Daoy (cell line): ENCODE measurements at regions not wholly inside any gene's neighbourhood (a gene's known extent, or its start where the extent isn't known, plus 50 kb on each side); places are given as distances from the start of the nearest gene placed in this dataset.
A peak's percentile ranks its signal among the peaks of the same experiment; 100 is the strongest.

Experiments used
- DNase-seq: peaks from one replicate; pipeline ENCODE4 v3.0.0-alpha.2; 2015; ENCODE audit warnings: low read depth

DNA sequence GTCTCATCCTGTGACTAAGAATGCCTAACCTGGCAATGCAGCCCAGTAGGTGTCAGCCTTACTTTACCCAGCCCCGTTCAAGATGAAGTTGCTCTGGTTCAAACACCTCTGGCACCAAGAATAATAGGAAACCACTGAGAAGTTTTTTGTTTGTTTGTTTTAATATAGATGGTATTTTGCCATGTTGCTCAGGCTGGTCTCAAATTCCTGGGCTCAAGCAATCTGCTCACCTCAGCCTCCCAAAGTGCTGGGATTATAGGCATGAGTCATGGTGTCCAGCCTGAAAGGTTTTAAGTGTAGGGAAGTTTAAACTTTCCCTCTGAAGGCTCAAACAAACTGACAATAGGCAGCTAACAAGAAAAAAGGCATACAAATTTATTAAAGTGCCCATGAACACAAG lies 51.2 kb upstream of the ABCC4 start:
- peak; percentile 22 for DNase-seq

GRCh38 chr13:95354156-95354555 lies 52.9 kb upstream of the ABCC4 start:
- DNase-seq = no peak

DNA sequence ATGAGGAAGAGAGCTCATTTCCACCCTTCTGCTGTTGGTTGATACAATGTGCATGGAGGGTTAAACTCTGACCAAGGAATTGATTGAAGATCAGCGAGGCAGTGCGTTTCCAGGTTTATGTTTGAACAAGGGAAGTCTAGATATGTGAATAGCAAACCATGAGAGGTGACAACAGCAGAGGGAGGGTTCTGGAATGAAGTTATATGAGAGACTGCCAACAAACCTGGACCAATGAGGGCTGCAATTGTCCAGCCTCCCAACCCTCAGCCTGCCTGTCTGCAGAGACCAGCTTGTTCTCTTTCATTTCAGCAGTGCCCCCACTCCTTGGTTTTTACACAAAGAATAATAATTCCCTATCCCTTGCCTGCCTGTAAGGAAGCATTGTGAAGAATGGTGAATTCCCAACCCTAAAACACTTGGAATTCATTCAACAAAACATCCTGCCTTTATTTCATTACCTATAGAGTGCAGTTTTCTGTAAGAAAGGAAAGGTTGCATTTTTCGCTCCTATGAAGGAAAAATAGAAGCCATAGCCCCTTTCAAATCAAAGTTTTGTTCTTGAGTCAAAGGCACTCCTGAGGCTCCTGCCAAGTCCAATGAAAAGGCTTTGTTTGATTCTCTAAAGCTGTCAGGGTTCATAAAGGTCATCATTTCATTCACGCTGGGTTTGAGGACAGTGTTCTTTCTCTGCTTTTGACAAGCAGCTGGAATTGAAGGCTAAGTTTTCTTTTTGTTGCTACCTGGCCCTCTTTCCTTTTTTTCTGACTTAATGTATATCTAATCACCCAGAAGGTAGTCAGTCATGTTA lies 53.6 kb upstream of the ABCC4 start:
- DNase-seq = no peak

- DNase-seq = peak; percentile 53
These were observed 54.2 kb upstream of the ABCC4 start for GRCh38 chr13:95355494-95355893.

- no peak for DNase-seq
These were observed 55.7 kb upstream of the ABCC4 start for GRCh38 chr13:95356916-95357315.

GRCh38 chr13:95357875-95358274 lies 56.6 kb upstream of the ABCC4 start:
- DNase-seq = no peak

GRCh38 chr13:95360052-95360451 lies 58.8 kb upstream of the ABCC4 start:
- no peak for DNase-seq

DNA sequence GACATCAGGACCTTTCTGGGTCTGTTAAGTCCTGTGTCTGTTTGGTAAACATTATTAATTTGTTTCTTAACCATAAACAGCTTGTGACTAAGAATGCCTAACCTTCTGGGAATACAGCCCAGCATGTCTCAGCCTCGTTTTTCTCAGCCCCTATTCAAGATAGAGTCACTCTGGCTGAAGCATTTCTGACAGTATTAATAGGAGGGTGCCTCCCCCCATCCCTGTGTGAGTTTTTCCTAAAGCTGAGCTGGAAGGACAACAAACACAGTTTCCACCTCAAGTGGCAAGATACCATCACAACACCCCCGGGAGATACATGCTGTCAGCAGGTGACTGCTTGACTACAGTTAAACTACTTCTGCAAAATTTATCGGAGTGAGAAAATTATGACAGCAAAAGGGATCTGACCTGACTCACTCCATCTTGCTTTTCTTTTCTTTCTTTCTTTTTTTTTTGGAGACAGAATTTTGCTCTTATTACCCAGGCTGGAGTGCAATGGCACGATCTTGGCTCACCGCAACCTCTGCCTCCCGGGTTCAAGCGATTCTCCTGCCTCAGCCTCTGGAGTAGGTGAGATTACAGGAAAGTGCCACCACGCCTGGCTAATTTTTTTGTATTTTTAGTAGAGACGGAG lies 59.3 kb upstream of the ABCC4 start:
- no peak for DNase-seq

DNA sequence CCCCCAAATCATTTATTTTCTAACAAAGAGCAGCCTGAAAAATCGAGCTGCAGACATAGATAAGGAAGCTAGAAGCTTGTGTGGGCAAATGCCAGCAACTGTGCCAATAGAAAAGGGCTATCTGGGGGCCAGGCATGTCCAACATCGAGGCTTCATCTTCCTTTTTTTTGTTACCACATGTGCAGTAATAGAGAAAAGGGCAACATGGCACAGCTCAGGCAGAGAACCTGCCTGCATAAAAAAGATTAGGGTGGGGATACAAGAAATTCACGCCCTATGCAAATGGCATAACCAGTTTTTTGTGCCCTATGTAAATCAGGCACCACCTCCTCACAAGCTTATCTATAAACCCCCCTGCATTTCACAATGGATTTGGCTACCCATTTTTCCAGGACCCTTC lies 60.4 kb upstream of the ABCC4 start:
- no peak for DNase-seq

DNA sequence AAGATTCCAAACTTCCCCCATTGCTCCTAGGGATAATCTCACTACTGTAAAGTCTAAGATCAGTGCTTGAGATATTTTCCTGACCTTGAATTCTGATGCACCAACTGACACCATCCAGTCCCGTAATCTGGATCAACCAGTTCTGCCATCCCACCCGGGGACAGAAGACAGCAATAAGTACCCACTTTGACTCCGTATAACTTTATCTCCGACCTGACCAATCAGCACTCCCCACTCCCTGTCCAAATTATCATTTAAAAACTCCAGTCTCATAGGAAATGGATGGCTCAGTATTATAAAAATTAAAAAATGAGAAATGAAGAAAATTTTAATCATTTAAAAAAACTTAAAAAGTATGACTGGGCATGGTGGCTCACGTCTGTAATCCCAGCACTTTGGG lies 61.4 kb upstream of the ABCC4 start:
- no peak for DNase-seq

- DNase-seq = no peak
These were observed 66.1 kb upstream of the ABCC4 start for GRCh38 chr13:95367309-95367843.

GRCh38 chr13:95368998-95369397 lies 67.7 kb upstream of the ABCC4 start:
- no peak for DNase-seq

DNA sequence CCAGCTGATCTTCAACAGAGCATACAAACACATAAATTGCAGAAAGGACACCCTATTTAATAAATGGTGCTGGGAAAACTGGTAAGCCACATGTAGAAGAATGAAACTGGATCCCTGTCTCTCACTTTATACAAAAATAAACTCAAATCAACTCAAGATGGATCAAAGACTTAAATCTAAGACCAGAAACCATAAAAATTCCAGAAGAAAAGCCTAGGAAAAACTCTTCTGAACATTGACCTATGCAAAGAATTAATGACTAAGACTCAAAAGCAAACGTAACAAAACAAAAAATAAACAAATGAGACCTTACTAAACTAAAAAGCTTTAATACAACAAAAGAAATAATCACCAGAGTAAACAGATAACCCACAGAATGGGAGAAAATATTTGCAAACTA lies 74.5 kb upstream of the ABCC4 start:
- DNase-seq = no peak

- DNase-seq = no peak
These were observed 77.4 kb upstream of the ABCC4 start for GRCh38 chr13:95378603-95379002.

- peak; percentile 78 for DNase-seq
These were observed 79.4 kb upstream of the ABCC4 start for GRCh38 chr13:95380468-95381211.

GRCh38 chr13:95381212-95381527 lies 79.9 kb upstream of the ABCC4 start:
- no peak for DNase-seq

DNA sequence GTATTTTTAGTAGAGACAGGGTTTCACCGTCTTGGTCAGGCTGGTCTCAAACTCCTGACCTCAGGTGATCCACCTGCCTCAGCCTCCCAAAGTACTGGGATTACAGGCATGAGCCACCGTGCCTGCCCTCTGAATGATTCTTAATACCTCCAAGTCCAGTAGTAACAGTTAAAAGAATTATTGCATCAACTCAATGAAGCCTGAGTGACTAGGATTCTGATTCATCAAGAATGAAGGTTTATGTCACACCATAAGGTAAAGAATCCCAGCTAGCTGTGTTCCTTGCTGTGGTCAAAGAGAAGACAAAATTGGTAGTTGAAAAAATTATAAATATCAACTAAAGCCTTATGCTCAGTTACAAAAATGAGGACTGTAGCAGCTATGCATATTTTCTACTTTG lies 81.2 kb upstream of the ABCC4 start:
- no peak for DNase-seq

DNA sequence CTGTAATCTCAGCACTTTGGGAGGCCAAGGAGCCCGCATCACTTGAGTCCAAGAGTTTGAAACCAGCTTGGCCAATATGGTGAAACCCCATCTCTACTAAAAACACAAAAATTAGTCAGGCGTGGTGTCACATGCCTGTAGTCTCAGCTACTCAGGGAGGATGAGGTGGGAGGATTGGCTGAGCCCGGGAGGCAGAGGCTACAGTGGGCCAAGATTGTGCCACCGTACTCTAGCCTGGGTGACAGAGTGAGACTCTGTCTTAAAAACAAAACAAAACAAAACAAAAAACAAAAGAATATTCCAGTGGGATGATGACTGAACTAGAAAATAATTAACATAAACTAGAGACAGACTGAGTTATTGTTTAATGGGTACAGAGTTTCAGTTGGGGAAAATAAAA lies 81.7 kb upstream of the ABCC4 start:
- no peak for DNase-seq

DNA sequence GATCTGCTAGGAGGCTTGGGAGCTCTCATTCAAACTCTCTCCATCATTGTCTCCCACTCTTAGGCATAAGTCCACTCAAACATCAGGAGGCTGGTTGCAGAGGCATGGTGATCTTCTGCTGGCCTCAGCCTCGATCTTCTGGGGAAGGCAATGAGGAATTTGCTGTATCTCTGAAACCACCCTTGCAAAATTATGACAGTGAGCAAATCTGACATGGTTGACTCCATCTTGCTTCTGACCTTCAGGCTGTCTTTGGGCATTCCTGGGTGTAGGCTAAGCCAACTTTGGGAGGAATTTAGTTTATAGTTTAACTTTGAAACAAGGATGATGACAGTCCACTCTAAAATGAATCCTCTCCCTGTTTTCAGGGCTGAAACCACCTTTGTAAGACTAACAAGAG lies 84.1 kb upstream of the ABCC4 start:
- DNase-seq = no peak

- no peak for DNase-seq
These were observed 84.5 kb upstream of the ABCC4 start for GRCh38 chr13:95385798-95386197.

GRCh38 chr13:95386370-95386769 lies 85.1 kb upstream of the ABCC4 start:
- DNase-seq = no peak

DNA sequence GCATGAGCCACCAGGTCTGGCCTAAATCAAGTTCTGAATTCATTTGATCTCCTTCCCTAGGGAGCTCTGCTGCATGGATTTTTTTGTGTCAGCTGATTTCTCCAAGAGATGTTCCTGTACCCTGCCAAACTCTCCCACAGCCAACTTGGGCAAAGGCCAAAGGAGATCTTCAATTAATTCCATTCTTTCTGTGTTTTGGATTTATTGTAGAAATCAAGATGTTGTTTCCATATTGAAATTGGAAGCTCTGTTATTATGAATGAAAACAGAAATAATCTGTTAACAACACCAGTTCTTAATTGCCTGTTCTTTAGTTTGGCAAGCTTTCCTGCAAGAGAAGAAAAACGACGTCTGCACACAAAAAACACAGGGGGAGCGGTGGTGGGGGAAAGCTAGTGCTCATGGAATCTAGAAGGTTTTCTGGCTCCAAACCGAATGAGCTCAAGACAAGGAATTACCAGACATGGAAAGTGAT lies 86.5 kb upstream of the ABCC4 start:
- DNase-seq = no peak
